ENCODE measurements at regions not wholly inside any gene's neighbourhood (a gene's known extent, or its start where the extent isn't known, plus 50 kb on each side); places are given as distances from the start of the nearest gene placed in this dataset.

GRCh38 chr1:164051782-164052181 is 507.2 kb upstream of the PBX1 start:
- H3F3A ChIP-seq (ENCODE audit: insufficient read depth), result no peaks in the 10 kb centered on the region
- DNase-seq, result peak; percentile 21
- no peaks in the 10 kb centered on the region for H3K9me2 ChIP-seq (ENCODE audit: insufficient read depth)
- no peak overlapping the region for H3K9ac ChIP-seq
- no peaks in the 10 kb centered on the region for H3K9me3 ChIP-seq (ENCODE audit: low read depth)
- no peaks in the 10 kb centered on the region for H3K27me3 ChIP-seq (replicated peaks; ENCODE audit: insufficient read depth)
- H3K79me2 ChIP-seq (ENCODE audit: insufficient read depth), result no peaks in the 10 kb centered on the region
- no peaks in the 10 kb centered on the region for H3K4me1 ChIP-seq (ENCODE audit: insufficient read depth)
- no peaks in the 10 kb centered on the region for H3K36me3 ChIP-seq (ENCODE audit: low read depth)
- H3K4me2 ChIP-seq (ENCODE audit: unreplicated experiment), result no peak overlapping the region
- H3K27ac ChIP-seq, result no peak overlapping the region
- 5 to 7% methylated on average over 1 of the region's 1 CpG for WGBS, 2 experiments (ENCODE audit: low coverage in 1 of 2, low lambda C conversion rate in 2 of 2, missing lambda C conversion rate in 2 of 2)
- no peaks in the 10 kb centered on the region for H4K20me1 ChIP-seq (ENCODE audit: insufficient read depth)
- TF ChIP-seq EZH2phosphoT487 (IDR thresholded peaks at IDR 0.05; ENCODE audit: insufficient read depth, low read depth) (no peak), EZH2 (IDR thresholded peaks at IDR 0.05; ENCODE audit: insufficient read depth, poor library complexity, severe bottlenecking) (no peak)
- no peak overlapping the region for H2AFZ ChIP-seq
- in situ Hi-C loops (cut with MboI), result no loop called here
- no peak overlapping the region for H3K4me3 ChIP-seq

- no peaks in the 10 kb centered on the region for H3F3A ChIP-seq (ENCODE audit: insufficient read depth)
- no peaks in the 10 kb centered on the region for H3K27me3 ChIP-seq (replicated peaks; ENCODE audit: insufficient read depth)
- H3K9ac ChIP-seq, result no peak overlapping the region
- no peak overlapping the region for H3K4me2 ChIP-seq (ENCODE audit: unreplicated experiment)
- no peak overlapping the region for H3K4me3 ChIP-seq
- H3K79me2 ChIP-seq (ENCODE audit: insufficient read depth), result no peaks in the 10 kb centered on the region
- DNase-seq, result no peak
- in situ Hi-C loops (cut with MboI), result no loop called here
- H3K36me3 ChIP-seq (ENCODE audit: low read depth), result no peaks in the 10 kb centered on the region
- TF ChIP-seq EZH2phosphoT487 (IDR thresholded peaks at IDR 0.05; ENCODE audit: insufficient read depth, low read depth) (no peak), EZH2 (IDR thresholded peaks at IDR 0.05; ENCODE audit: insufficient read depth, poor library complexity, severe bottlenecking) (no peak)
- no peaks in the 10 kb centered on the region for H4K20me1 ChIP-seq (ENCODE audit: insufficient read depth)
- no peak overlapping the region for H3K27ac ChIP-seq
- H3K9me2 ChIP-seq (ENCODE audit: insufficient read depth), result no peaks in the 10 kb centered on the region
- no peaks in the 10 kb centered on the region for H3K4me1 ChIP-seq (ENCODE audit: insufficient read depth)
- H2AFZ ChIP-seq, result no peak overlapping the region
- WGBS, 2 experiments (ENCODE audit: low coverage in 1 of 2, low lambda C conversion rate in 2 of 2, missing lambda C conversion rate in 2 of 2), result 63 to 70% methylated on average over 4 of the region's 4 CpGs
- H3K9me3 ChIP-seq (ENCODE audit: low read depth), result no peaks in the 10 kb centered on the region
These were observed 504.7 kb upstream of the PBX1 start for GRCh38 chr1:164054331-164054730.

GRCh38 chr1:164058198-164058597 is 500.8 kb upstream of the PBX1 start:
- no peaks in the 10 kb centered on the region for H3F3A ChIP-seq (ENCODE audit: insufficient read depth)
- no peaks in the 10 kb centered on the region for H3K36me3 ChIP-seq (ENCODE audit: low read depth)
- no peak for TF ChIP-seq EZH2 (IDR thresholded peaks at IDR 0.05; ENCODE audit: insufficient read depth, poor library complexity, severe bottlenecking)
- no peak for TF ChIP-seq EZH2phosphoT487 (IDR thresholded peaks at IDR 0.05; ENCODE audit: insufficient read depth, low read depth)
- DNase-seq, result no peak
- no peaks in the 10 kb centered on the region for H3K9me2 ChIP-seq (ENCODE audit: insufficient read depth)
- H2AFZ ChIP-seq, result no peak overlapping the region
- H3K79me2 ChIP-seq (ENCODE audit: insufficient read depth), result no peaks in the 10 kb centered on the region
- no peak overlapping the region for H3K27ac ChIP-seq
- no peaks in the 10 kb centered on the region for H3K4me1 ChIP-seq (ENCODE audit: insufficient read depth)
- H4K20me1 ChIP-seq (ENCODE audit: insufficient read depth), result no peaks in the 10 kb centered on the region
- in situ Hi-C loops (cut with MboI), result no loop called here
- H3K27me3 ChIP-seq (replicated peaks; ENCODE audit: insufficient read depth), result no peaks in the 10 kb centered on the region
- 60 to 67% methylated on average over 4 of the region's 4 CpGs for WGBS, 2 experiments (ENCODE audit: low coverage in 1 of 2, low lambda C conversion rate in 2 of 2, missing lambda C conversion rate in 2 of 2)
- H3K9me3 ChIP-seq (ENCODE audit: low read depth), result no peaks in the 10 kb centered on the region
- H3K4me2 ChIP-seq (ENCODE audit: unreplicated experiment), result no peak overlapping the region
- H3K4me3 ChIP-seq, result no peak overlapping the region
- no peak overlapping the region for H3K9ac ChIP-seq

- DNase-seq, result no peak
- in situ Hi-C loops (cut with MboI), result no loop called here
- Histone ChIP-seq H3K27me3 (replicated peaks; ENCODE audit: insufficient read depth) (no peaks in the 10 kb centered on the region), H3K79me2 (ENCODE audit: insufficient read depth) (no peaks in the 10 kb centered on the region), H3K4me2 (ENCODE audit: unreplicated experiment) (no peak overlapping the region), H3K9ac (no peak overlapping the region), H3K9me2 (ENCODE audit: insufficient read depth) (no peaks in the 10 kb centered on the region), H3K27ac (no peak overlapping the region), H3K36me3 (ENCODE audit: low read depth) (no peaks in the 10 kb centered on the region), H2AFZ (no peak overlapping the region), H3K9me3 (ENCODE audit: low read depth) (no peaks in the 10 kb centered on the region), H3K4me3 (no peak overlapping the region), H4K20me1 (ENCODE audit: insufficient read depth) (no peaks in the 10 kb centered on the region), H3K4me1 (ENCODE audit: insufficient read depth) (no peaks in the 10 kb centered on the region), H3F3A (ENCODE audit: insufficient read depth) (no peaks in the 10 kb centered on the region)
- TF ChIP-seq EZH2 (IDR thresholded peaks at IDR 0.05; ENCODE audit: insufficient read depth, poor library complexity, severe bottlenecking) (no peak), EZH2phosphoT487 (IDR thresholded peaks at IDR 0.05; ENCODE audit: insufficient read depth, low read depth) (no peak)
- 0 to 44% methylated on average over 1 to 2 of the region's 3 CpGs for WGBS, 2 experiments (ENCODE audit: low coverage in 1 of 2, low lambda C conversion rate in 2 of 2, missing lambda C conversion rate in 2 of 2)
These were observed 497.5 kb upstream of the PBX1 start for GRCh38 chr1:164061528-164061927.

DNA sequence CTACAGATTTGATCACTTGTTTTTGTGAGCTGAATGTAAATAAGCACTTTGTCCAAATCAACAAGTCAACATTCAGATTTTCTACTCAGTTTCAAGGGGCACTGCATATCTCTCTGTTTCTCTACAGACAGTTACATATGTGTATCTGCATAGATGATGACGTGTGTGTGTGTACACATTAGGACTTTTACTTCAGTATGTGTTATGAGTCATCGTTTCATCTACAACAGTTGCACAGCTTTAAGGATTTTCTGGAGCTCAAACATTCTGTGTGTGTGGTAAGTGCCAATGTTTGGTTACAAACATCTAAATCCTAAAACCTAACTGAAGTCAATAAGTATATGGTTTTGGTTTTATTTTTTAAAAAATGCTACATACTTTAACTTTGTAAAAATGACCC is 494.5 kb upstream of the PBX1 start:
- H3K36me3 ChIP-seq (ENCODE audit: low read depth), result no peaks in the 10 kb centered on the region
- no peaks in the 10 kb centered on the region for H3K4me1 ChIP-seq (ENCODE audit: insufficient read depth)
- no peak overlapping the region for H3K9ac ChIP-seq
- TF ChIP-seq EZH2 (IDR thresholded peaks at IDR 0.05; ENCODE audit: insufficient read depth, poor library complexity, severe bottlenecking), result no peak
- no peak for TF ChIP-seq EZH2phosphoT487 (IDR thresholded peaks at IDR 0.05; ENCODE audit: insufficient read depth, low read depth)
- no peak overlapping the region for H2AFZ ChIP-seq
- H4K20me1 ChIP-seq (ENCODE audit: insufficient read depth), result no peaks in the 10 kb centered on the region
- H3K9me2 ChIP-seq (ENCODE audit: insufficient read depth), result no peaks in the 10 kb centered on the region
- DNase-seq, result peak; percentile 5
- no peak overlapping the region for H3K27ac ChIP-seq
- H3K4me3 ChIP-seq, result no peak overlapping the region
- no peaks in the 10 kb centered on the region for H3K9me3 ChIP-seq (ENCODE audit: low read depth)
- no peaks in the 10 kb centered on the region for H3K79me2 ChIP-seq (ENCODE audit: insufficient read depth)
- H3F3A ChIP-seq (ENCODE audit: insufficient read depth), result no peaks in the 10 kb centered on the region
- no peaks in the 10 kb centered on the region for H3K27me3 ChIP-seq (replicated peaks; ENCODE audit: insufficient read depth)
- WGBS, 2 experiments (ENCODE audit: low coverage in 1 of 2, low lambda C conversion rate in 2 of 2, missing lambda C conversion rate in 2 of 2), result 49% methylated on average over 2 of the region's 2 CpGs
- in situ Hi-C loops (cut with MboI), result no loop called here
- no peak overlapping the region for H3K4me2 ChIP-seq (ENCODE audit: unreplicated experiment)
